HFFc6 (cell line): ENCODE measurements at regions not wholly inside any gene's neighbourhood (a gene's known extent, or its start where the extent isn't known, plus 50 kb on each side); places are given as distances from the start of the nearest gene placed in this dataset.

Source experiments
- DNase-seq: peaks from one replicate; pipeline ENCODE4 v3.0.0-alpha.2; 2018
- H3K27ac Mint-ChIP-seq: 2 replicates; pipeline ENCODE4 v1.8.0; 2020; ENCODE audit warnings: mild to moderate bottlenecking, mixed read lengths
- H3K27me3 Mint-ChIP-seq: 2 replicates; pipeline ENCODE4 v1.8.0; 2021; ENCODE audit warnings: mild to moderate bottlenecking, moderate library complexity, mixed read lengths; ENCODE audit not compliant: insufficient read depth
- H3K36me3 Mint-ChIP-seq: 2 replicates; pipeline ENCODE4 v1.8.0; 2021; ENCODE audit warnings: low read depth, mixed read lengths
- H3K4me1 Mint-ChIP-seq: 2 replicates; pipeline ENCODE4 v1.8.0; 2020; ENCODE audit warnings: low read depth, mixed read lengths
- H3K4me3 Mint-ChIP-seq: 2 replicates; pipeline ENCODE4 v1.8.0; 2020; ENCODE audit warnings: mild to moderate bottlenecking, moderate library complexity, mixed read lengths
- H3K9me3 Mint-ChIP-seq: 2 replicates; pipeline ENCODE4 v1.8.0; 2020; ENCODE audit warnings: mild to moderate bottlenecking, mixed read lengths
- CTCF ChIP-seq: fragments of 200-600 bp; sonication (generic); IDR thresholded peaks from 2 replicates; pipeline ENCODE4 v1.5.0; 2021; ENCODE audit warnings: antibody characterized with exemption, mild to moderate bottlenecking

GRCh38 chr11:109586789-109587188, 164.8 kb downstream of the C11orf87 start:
- no peak for TF ChIP-seq CTCF
- Mint-ChIP-seq H3K27ac (no peak overlapping the region), H3K36me3 (no peaks in the 10 kb centered on the region), H3K4me3 (no peak overlapping the region), H3K4me1 (no peaks in the 10 kb centered on the region), H3K27me3 (no peaks in the 10 kb centered on the region; the same call in 1 of the 2 replicates), H3K9me3 (no peaks in the 10 kb centered on the region; the same call in 1 of the 2 replicates)
- DNase-seq, result no peak

GRCh38 chr11:109590782-109591181, 168.8 kb downstream of the C11orf87 start:
- TF ChIP-seq CTCF, result no peak
- H3K27me3 Mint-ChIP-seq, result no peaks in the 10 kb centered on the region; the same call in 1 of the 2 replicates
- no peak for DNase-seq

GRCh38 chr11:109597336-109597735, 175.3 kb downstream of the C11orf87 start:
- Mint-ChIP-seq H3K36me3 (no peaks in the 10 kb centered on the region), H3K4me3 (no peak overlapping the region), H3K27ac (no peak overlapping the region), H3K9me3 (no peaks in the 10 kb centered on the region), H3K4me1 (no peaks in the 10 kb centered on the region), H3K27me3 (no peaks in the 10 kb centered on the region)
- no peak for TF ChIP-seq CTCF
- DNase-seq, result no peak

More at GRCh38 chr11:109590782-109591181, 168.8 kb downstream of the C11orf87 start:
- Mint-ChIP-seq H3K36me3 (no peaks in the 10 kb centered on the region), H3K4me1 (no peaks in the 10 kb centered on the region), H3K4me3 (no peak overlapping the region), H3K9me3 (no peaks in the 10 kb centered on the region; the same call in 1 of the 2 replicates), H3K27ac (no peak overlapping the region)

- H3K27ac Mint-ChIP-seq, result no peak overlapping the region
- no peak for DNase-seq
- TF ChIP-seq CTCF, result no peak
- H3K27me3 Mint-ChIP-seq, result no peaks in the 10 kb centered on the region
- no peaks in the 10 kb centered on the region for H3K4me1 Mint-ChIP-seq
- no peaks in the 10 kb centered on the region for H3K36me3 Mint-ChIP-seq
- no peak overlapping the region for H3K4me3 Mint-ChIP-seq
- peaks cover 3% of the 10 kb centered on the region; the same call in 1 of the 2 replicates for H3K9me3 Mint-ChIP-seq
Observed at GRCh38 chr11:109604481-109605400, 182.8 kb downstream of the C11orf87 start.

GRCh38 chr11:109606256-109606655, 184.3 kb downstream of the C11orf87 start:
- no peak for DNase-seq
- no peaks in the 10 kb centered on the region for H3K36me3 Mint-ChIP-seq
- H3K4me1 Mint-ChIP-seq, result no peaks in the 10 kb centered on the region
- no peak overlapping the region for H3K4me3 Mint-ChIP-seq
- no peak for TF ChIP-seq CTCF
- no peaks in the 10 kb centered on the region for H3K27me3 Mint-ChIP-seq
- peaks cover 3% of the 10 kb centered on the region; the same call in 1 of the 2 replicates for H3K9me3 Mint-ChIP-seq
- no peak overlapping the region for H3K27ac Mint-ChIP-seq
